ENCODE measurements at regions not wholly inside any gene's neighbourhood (a gene's known extent, or its start where the extent isn't known, plus 50 kb on each side); places are given as distances from the start of the nearest gene placed in this dataset.

DNA sequence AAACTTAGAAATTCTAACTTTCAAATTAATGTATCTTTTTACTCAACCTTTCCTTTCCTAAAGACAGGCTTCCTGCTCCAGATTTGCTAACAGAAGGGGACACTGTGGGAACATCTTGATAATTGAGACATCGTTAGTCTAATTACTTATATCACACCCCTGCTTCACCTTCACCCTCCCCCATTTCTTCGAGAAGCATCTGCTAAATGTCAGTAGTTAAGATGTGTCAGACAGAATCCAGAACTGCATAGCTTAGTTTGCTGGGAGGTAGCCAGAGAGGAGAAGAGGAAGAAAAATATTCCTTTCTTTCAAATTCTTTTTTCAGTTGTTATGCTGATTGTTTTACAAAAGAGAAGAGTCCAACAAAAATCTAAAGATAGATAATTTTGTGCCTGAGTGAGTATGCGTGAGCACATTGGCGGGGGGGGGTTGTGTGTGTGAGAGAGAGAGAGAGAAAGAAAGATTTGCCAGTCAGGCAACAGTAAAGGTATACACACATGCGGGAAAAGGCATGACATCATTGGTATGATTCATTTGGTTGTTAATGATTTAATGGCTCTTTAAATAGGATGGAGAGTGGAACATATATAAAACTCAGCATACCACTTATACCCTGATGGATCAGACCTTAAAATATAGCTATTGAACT, 192.4 kb downstream of the PTN start:
- H3K4me3 ChIP-seq (ENCODE audit: low read length in 2 of 2): no peak overlapping the region
- no peak for DNase-seq (ENCODE audit: low read depth in 6 of 9, low spot score in 9 of 9)
- H3K36me3 ChIP-seq (ENCODE audit: control insufficient read depth in 2 of 2, insufficient read depth in 2 of 2, low read length in 1 of 2): no peaks in the 10 kb centered on the region
- 62% methylated on average over 5 of the region's 5 CpGs for WGBS
- H3K27ac ChIP-seq (ENCODE audit: low read depth in 1 of 2, low read length in 1 of 2): no peak overlapping the region
- H3K9me3 ChIP-seq (ENCODE audit: control insufficient read depth in 2 of 2, insufficient read depth in 1 of 2, low read length in 1 of 2): no peaks in the 10 kb centered on the region
- no peaks in the 10 kb centered on the region for H3K27me3 ChIP-seq (ENCODE audit: control insufficient read depth in 2 of 2, insufficient read depth in 1 of 2, low read length in 1 of 2)
- H3K4me1 ChIP-seq (ENCODE audit: control insufficient read depth in 2 of 2, insufficient read depth in 2 of 2, low read length in 2 of 2): no peaks in the 10 kb centered on the region

DNA sequence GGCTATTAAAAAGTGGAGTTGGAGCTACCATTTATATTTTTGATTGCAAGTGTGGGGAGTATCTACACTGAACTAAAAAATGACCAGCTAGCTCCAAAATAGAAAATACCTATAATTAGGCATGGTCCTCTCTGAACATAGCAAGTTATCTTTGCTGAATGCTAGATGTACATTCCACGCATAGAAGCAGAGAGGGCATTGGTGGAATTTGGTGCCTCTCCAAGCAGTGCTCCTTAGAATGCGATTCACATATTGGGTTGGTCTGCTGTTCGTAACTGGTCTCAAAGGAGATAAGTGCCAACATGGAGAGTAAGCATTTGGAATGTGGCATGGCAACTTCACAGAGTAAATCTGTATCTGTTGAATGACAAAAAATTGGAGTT, 196.2 kb downstream of the PTN start:
- Histone ChIP-seq H3K27me3 (ENCODE audit: control insufficient read depth in 2 of 2, insufficient read depth in 1 of 2, low read length in 1 of 2) (no peaks in the 10 kb centered on the region), H3K4me3 (ENCODE audit: low read length in 2 of 2) (no peak overlapping the region), H3K27ac (ENCODE audit: low read depth in 1 of 2, low read length in 1 of 2) (no peak overlapping the region), H3K9me3 (ENCODE audit: control insufficient read depth in 2 of 2, insufficient read depth in 1 of 2, low read length in 1 of 2) (no peaks in the 10 kb centered on the region), H3K4me1 (ENCODE audit: control insufficient read depth in 2 of 2, insufficient read depth in 2 of 2, low read length in 2 of 2) (no peaks in the 10 kb centered on the region), H3K36me3 (ENCODE audit: control insufficient read depth in 2 of 2, insufficient read depth in 2 of 2, low read length in 1 of 2) (no peaks in the 10 kb centered on the region)
- WGBS: 77% methylated on average over 3 of the region's 3 CpGs
- no peak for DNase-seq (ENCODE audit: low read depth in 6 of 9, low spot score in 9 of 9)

DNA sequence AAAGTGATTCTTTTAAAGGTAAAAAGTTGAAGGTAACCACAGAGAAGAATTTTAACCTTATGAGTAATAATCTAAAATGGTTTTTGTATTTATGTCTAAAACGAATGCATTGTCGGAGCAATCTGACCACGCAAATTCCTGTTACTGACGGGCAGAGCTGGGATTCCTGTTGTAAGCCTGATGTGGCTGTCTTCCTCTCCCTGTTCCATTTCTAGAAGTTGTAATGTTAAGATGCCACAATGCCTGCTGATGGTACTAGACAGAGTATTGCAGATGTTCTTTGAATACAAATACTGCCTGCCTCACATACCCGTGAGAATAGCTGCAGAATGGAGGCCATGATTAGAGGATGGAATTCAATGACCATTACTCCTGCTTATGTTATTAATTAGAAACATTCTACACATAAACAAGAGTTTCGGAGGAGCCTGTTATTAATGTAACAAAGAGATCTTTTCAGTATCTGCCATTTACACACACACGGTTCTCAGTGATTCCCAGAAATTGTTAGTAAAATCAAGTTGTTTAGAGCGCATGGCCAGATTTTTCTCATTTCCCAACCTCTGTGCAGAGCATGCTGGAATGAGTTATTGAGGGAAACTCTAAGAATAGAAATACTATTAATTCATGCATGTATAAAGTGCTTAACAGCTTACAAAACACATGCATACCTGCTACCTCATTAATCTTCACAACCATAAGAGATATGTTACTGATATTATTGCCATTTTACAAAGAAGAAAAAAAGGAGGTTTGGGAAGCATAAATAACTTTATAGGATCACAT, 196.8 kb downstream of the PTN start:
- no peak overlapping the region for H3K27ac ChIP-seq (ENCODE audit: low read depth in 1 of 2, low read length in 1 of 2)
- no peak for DNase-seq (ENCODE audit: low read depth in 6 of 9, low spot score in 9 of 9)
- no peaks in the 10 kb centered on the region for H3K4me1 ChIP-seq (ENCODE audit: control insufficient read depth in 2 of 2, insufficient read depth in 2 of 2, low read length in 2 of 2)
- H3K36me3 ChIP-seq (ENCODE audit: control insufficient read depth in 2 of 2, insufficient read depth in 2 of 2, low read length in 1 of 2): no peaks in the 10 kb centered on the region
- H3K4me3 ChIP-seq (ENCODE audit: low read length in 2 of 2): no peak overlapping the region
- no peaks in the 10 kb centered on the region for H3K27me3 ChIP-seq (ENCODE audit: control insufficient read depth in 2 of 2, insufficient read depth in 1 of 2, low read length in 1 of 2)
- no peaks in the 10 kb centered on the region for H3K9me3 ChIP-seq (ENCODE audit: control insufficient read depth in 2 of 2, insufficient read depth in 1 of 2, low read length in 1 of 2)
- WGBS: 94% methylated on average over 8 of the region's 8 CpGs

DNA sequence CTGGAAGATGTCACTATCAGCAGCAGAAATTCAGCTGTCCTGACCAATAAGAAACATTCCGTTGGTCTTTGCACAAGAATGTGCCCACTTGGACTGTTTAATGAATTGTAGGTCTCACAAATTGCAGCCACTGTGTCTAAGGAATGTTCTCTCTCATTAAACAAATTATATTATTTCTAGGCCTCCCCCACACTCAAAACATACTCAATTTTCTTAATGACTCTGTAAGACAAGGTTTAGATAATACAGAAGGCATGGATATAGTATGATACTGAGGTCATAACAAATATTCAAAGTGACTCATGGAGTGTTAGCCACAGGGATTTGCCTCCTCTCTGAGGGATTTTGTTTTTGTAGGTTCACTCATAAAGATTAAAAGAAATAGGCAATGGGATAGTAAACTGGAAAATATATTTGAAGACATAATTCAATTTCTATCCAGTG, 197.5 kb downstream of the PTN start:
- Histone ChIP-seq H3K4me1 (ENCODE audit: control insufficient read depth in 2 of 2, insufficient read depth in 2 of 2, low read length in 2 of 2) (no peaks in the 10 kb centered on the region), H3K27ac (ENCODE audit: low read depth in 1 of 2, low read length in 1 of 2) (no peak overlapping the region), H3K36me3 (ENCODE audit: control insufficient read depth in 2 of 2, insufficient read depth in 2 of 2, low read length in 1 of 2) (no peaks in the 10 kb centered on the region), H3K27me3 (ENCODE audit: control insufficient read depth in 2 of 2, insufficient read depth in 1 of 2, low read length in 1 of 2) (no peaks in the 10 kb centered on the region), H3K4me3 (ENCODE audit: low read length in 2 of 2) (no peak overlapping the region), H3K9me3 (ENCODE audit: control insufficient read depth in 2 of 2, insufficient read depth in 1 of 2, low read length in 1 of 2) (no peaks in the 10 kb centered on the region)
- DNase-seq (ENCODE audit: low read depth in 6 of 9, low spot score in 9 of 9): no peak
- 92% methylated on average over 1 of the region's 1 CpG for WGBS

DNA sequence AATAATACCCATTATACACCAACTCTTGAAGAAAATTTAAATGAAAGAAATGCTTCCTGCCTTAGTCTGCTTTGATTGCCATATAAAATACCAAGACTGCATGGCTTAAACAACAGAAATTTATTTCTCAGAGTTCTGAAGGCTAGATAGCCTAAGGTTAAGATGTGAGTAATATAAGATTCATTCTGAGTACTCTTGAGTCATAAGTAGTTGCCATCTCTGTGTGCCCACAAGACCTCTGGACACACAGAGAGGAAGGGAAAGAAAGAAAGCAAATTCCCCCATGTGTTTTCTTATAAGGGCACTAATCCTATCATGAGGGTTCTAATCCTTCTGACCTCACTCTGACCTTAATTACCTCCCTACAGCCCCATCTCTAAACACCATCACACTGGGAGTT, 201.2 kb downstream of the PTN start:
- H3K4me1 ChIP-seq (ENCODE audit: control insufficient read depth in 2 of 2, insufficient read depth in 2 of 2, low read length in 2 of 2): no peaks in the 10 kb centered on the region
- H3K36me3 ChIP-seq (ENCODE audit: control insufficient read depth in 2 of 2, insufficient read depth in 2 of 2, low read length in 1 of 2): no peaks in the 10 kb centered on the region
- H3K9me3 ChIP-seq (ENCODE audit: control insufficient read depth in 2 of 2, insufficient read depth in 1 of 2, low read length in 1 of 2): no peaks in the 10 kb centered on the region
- no peaks in the 10 kb centered on the region for H3K27me3 ChIP-seq (ENCODE audit: control insufficient read depth in 2 of 2, insufficient read depth in 1 of 2, low read length in 1 of 2)
- H3K27ac ChIP-seq (ENCODE audit: low read depth in 1 of 2, low read length in 1 of 2): no peak overlapping the region
- DNase-seq (ENCODE audit: low read depth in 6 of 9, low spot score in 9 of 9): no peak
- H3K4me3 ChIP-seq (ENCODE audit: low read length in 2 of 2): no peak overlapping the region

DNA sequence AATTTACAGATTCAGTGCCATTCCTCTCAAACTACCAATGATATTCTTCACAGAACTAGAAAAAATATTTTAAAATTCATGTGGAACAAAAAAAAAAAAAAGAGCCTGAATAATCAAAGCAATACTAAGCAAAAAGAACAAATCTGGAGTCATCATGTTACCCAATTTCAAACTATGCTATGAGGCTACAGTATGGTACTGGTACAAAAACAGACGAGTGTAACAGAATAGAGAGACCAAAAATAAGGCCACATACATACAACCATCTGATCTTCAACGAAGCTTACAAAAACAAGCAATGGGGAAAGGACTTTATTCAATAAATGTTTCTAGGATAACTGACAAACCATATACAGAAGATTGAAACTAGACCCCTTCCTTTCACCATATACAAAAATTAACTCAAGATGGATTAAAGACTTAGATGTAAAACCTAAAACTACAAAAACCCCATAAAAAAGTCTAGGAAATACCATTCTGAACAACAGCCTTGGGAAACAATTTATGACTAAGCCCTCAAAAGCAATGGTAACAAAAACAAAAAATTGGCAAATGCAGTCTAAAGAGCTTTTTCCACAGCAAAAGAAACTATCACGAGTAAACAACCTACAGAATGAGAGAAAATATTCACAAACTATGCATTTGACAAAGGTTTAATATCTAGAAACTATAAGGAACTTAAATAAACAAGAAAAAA, 207.7 kb downstream of the PTN start:
- 86% methylated on average over 3 of the region's 3 CpGs for WGBS
- Histone ChIP-seq H3K36me3 (ENCODE audit: control insufficient read depth in 2 of 2, insufficient read depth in 2 of 2, low read length in 1 of 2) (no peaks in the 10 kb centered on the region), H3K4me3 (ENCODE audit: low read length in 2 of 2) (no peak overlapping the region), H3K27me3 (ENCODE audit: control insufficient read depth in 2 of 2, insufficient read depth in 1 of 2, low read length in 1 of 2) (no peaks in the 10 kb centered on the region), H3K9me3 (ENCODE audit: control insufficient read depth in 2 of 2, insufficient read depth in 1 of 2, low read length in 1 of 2) (no peaks in the 10 kb centered on the region), H3K27ac (ENCODE audit: low read depth in 1 of 2, low read length in 1 of 2) (no peak overlapping the region), H3K4me1 (ENCODE audit: control insufficient read depth in 2 of 2, insufficient read depth in 2 of 2, low read length in 2 of 2) (no peaks in the 10 kb centered on the region)
- DNase-seq (ENCODE audit: low read depth in 6 of 9, low spot score in 9 of 9): no peak

DNA sequence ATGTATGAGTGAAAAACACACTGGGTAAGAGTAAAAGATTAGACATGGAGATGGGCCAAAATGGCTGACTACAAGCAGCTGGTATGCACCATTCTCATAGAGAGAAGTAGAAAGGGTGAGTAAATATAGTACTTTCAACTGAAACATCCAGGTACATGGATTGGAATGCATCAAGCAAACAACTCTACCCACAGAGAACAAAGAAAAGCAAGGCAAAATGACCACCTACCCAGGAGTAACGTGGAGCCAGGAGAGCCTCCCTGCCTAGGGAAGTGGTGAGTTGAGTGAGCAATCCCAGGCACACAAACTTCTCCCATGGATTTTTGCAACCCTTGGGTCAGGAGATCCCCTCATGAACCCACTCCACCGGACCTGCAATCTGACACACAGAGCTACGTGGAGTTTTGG, 212.8 kb downstream of the PTN start:
- Histone ChIP-seq H3K9me3 (ENCODE audit: control insufficient read depth in 2 of 2, insufficient read depth in 1 of 2, low read length in 1 of 2) (no peaks in the 10 kb centered on the region), H3K36me3 (ENCODE audit: control insufficient read depth in 2 of 2, insufficient read depth in 2 of 2, low read length in 1 of 2) (no peaks in the 10 kb centered on the region), H3K4me3 (ENCODE audit: low read length in 2 of 2) (no peak overlapping the region), H3K4me1 (ENCODE audit: control insufficient read depth in 2 of 2, insufficient read depth in 2 of 2, low read length in 2 of 2) (no peaks in the 10 kb centered on the region), H3K27ac (ENCODE audit: low read depth in 1 of 2, low read length in 1 of 2) (no peak overlapping the region), H3K27me3 (ENCODE audit: control insufficient read depth in 2 of 2, insufficient read depth in 1 of 2, low read length in 1 of 2) (no peaks in the 10 kb centered on the region)
- WGBS: 92% methylated on average over 3 of the region's 3 CpGs
- no peak for DNase-seq (ENCODE audit: low read depth in 6 of 9, low spot score in 9 of 9)

DNA sequence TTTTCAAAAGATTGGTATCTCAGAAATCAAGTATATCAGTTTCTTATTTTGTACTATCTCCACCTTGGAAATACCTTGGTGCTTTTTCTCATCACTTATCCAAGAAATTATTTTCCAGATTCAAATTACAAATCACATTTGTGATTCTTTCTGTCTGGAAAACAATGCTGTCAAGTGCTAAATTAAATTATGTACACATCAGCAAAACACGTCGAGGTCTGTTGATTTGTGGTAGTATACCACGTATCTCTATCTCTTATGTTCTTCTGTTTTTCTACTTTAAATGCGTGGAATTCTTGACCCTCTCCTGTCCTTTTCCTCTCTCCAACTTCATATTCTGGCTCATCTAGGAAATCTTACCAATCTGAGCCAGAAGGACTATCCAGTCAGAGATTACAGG, 214.5 kb downstream of the PTN start:
- Histone ChIP-seq H3K4me1 (ENCODE audit: control insufficient read depth in 2 of 2, insufficient read depth in 2 of 2, low read length in 2 of 2) (no peaks in the 10 kb centered on the region), H3K4me3 (ENCODE audit: low read length in 2 of 2) (no peak overlapping the region), H3K9me3 (ENCODE audit: control insufficient read depth in 2 of 2, insufficient read depth in 1 of 2, low read length in 1 of 2) (no peaks in the 10 kb centered on the region), H3K27me3 (ENCODE audit: control insufficient read depth in 2 of 2, insufficient read depth in 1 of 2, low read length in 1 of 2) (no peaks in the 10 kb centered on the region), H3K27ac (ENCODE audit: low read depth in 1 of 2, low read length in 1 of 2) (no peak overlapping the region), H3K36me3 (ENCODE audit: control insufficient read depth in 2 of 2, insufficient read depth in 2 of 2, low read length in 1 of 2) (no peaks in the 10 kb centered on the region)
- DNase-seq (ENCODE audit: low read depth in 6 of 9, low spot score in 9 of 9): no peak
- WGBS: 87% methylated on average over 4 of the region's 4 CpGs

DNA sequence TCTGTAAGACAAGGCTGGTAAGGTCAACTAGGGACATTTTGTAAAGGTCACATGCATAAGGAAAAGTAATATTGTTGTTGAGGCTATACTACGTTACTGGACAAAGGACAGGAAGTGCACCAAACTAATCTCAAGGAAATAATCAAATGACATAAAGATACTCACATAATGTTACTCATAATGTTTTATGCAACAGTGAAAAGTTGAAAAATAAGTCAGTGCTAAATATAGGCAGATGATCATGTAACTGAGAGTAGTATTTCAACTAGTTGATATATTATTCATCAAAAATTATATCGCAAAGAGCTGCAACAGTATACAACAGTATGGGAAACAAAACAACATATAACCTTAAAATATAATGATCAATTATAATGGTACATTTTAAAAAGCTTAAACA, 215.7 kb downstream of the PTN start:
- WGBS: 75% methylated on average over 2 of the region's 2 CpGs
- Histone ChIP-seq H3K4me3 (ENCODE audit: low read length in 2 of 2) (no peak overlapping the region), H3K36me3 (ENCODE audit: control insufficient read depth in 2 of 2, insufficient read depth in 2 of 2, low read length in 1 of 2) (no peaks in the 10 kb centered on the region), H3K9me3 (ENCODE audit: control insufficient read depth in 2 of 2, insufficient read depth in 1 of 2, low read length in 1 of 2) (no peaks in the 10 kb centered on the region), H3K27me3 (ENCODE audit: control insufficient read depth in 2 of 2, insufficient read depth in 1 of 2, low read length in 1 of 2) (no peaks in the 10 kb centered on the region), H3K4me1 (ENCODE audit: control insufficient read depth in 2 of 2, insufficient read depth in 2 of 2, low read length in 2 of 2) (no peaks in the 10 kb centered on the region), H3K27ac (ENCODE audit: low read depth in 1 of 2, low read length in 1 of 2) (no peak overlapping the region)
- no peak for DNase-seq (ENCODE audit: low read depth in 6 of 9, low spot score in 9 of 9)
